NCI-H1092 treated with DMSO at 0.1 percent for 48 hours (cell line): ENCODE measurements at regions not wholly inside any gene's neighbourhood (a gene's known extent, or its start where the extent isn't known, plus 50 kb on each side); places are given as distances from the start of the nearest gene placed in this dataset.
"Not testable (repeated sequence)": the region's sequence is repeated elsewhere in the genome, so short reads cannot be mapped to it uniquely, and the experiment has no call there.

Experiments used
- DNase-seq: peaks from one replicate; lab custom pipeline; 2025; lab: John Stamatoyannopoulos, UW

DNA sequence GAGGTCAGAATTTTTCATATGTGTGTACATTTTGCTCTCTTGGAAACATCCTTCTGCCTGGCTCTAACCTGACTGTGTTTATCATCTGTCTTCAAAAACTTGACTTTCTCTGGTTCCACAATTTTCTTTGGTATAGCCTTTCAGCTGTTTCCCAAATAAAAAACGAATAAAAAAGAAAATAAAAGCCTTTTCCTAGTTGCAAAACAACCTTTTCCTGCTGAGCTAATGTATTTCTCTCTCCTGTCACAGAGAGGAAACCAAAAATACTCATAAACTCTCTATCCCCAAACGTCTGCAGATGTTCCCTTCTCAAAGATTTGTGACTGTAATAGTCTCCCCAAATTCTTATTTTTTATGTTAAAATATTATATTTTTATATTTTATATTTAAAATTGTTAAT, 505.3 kb upstream of the SLC39A10 start:
- DNase-seq = no peak

DNA sequence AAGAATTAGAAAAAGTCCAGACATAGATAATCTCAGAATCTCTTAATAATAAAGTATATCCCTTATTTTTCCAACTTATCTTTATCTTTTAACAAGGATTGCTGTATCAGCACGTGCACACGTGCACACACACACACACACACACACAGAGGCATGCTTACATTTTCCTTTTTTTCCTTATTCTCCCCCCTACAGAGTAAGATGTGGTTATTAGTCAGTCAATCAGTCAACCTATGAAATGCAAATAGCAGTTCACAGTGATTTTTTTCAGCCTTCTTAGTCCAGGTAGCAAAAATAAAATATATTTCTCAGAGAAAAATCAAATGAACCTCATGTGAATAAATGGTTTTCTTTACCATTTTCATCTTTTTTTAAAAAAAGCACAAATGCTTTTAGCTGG, 506.2 kb upstream of the SLC39A10 start:
- no peak for DNase-seq

DNA sequence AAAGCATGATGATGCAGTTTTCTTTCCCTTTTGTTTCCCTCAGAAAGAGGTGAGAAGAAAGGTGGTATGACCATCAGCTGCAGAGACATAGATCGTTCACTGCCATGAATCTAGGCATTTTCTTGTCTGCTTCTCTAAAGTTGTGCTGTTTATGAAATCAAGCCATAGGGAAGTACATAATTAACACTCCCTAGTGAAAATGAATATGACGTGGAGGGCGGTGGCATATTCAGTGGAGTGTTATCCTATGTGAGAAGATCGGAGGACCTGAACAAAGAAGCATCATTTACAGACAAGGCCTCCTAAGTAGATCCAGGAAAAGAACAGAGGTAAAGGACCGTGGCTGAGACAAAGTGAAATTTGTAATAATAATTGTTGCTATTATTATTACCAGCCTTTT, 509.0 kb upstream of the SLC39A10 start:
- DNase-seq = no peak

DNA sequence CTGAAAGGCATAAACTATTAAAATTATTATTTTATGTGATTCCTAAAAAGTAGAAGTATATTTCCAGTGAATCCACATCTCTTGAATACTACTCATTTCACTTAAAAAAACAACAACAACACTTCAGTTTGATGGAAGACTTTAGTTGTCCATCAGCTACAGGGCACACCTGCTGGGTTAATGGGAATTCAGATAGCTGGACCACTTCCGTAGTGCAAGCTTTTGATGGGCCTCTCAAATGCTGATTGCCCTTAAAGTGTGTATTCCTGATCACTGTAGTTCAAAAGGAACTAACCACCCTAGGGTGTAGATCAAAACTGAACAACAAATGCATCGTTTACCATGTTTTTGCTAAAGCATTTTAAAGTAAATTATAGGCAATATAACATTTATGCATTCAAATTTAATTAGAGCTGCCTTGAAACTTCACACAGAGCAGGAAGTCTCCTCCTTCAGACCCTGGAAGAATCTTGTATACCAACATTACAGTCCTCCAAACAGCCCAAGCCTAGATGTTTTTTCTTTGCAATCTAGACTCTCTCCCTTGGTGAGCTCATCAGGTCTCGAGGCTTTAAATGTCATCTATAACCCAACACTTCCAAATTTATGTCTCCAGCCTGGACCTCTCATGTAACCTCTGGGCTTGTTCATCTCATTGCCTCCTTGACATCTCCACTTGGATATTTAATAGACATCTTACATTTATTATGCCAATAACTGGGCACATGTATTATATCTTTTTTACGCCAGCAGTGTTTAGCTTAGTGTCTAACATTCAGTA, 510.1 kb upstream of the SLC39A10 start:
- no peak for DNase-seq

DNA sequence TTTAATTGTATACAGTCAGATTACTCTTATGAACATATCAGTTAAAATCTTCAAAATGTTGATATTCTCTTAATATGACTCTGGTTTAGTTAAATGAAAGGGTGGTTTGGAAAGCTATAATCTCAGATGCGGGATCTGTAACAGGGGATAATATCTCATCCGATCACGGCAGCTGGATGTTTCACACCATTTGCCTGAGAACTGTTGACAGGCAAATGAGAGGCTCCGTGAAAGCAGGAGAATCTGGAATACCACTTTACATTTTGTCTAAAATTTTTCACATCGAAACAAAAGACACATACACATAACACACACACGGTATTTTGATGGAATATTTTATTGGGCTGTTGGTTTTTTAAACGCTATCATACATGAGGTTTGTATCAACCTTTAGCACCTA, 518.6 kb upstream of the SLC39A10 start:
- DNase-seq = no peak

DNA sequence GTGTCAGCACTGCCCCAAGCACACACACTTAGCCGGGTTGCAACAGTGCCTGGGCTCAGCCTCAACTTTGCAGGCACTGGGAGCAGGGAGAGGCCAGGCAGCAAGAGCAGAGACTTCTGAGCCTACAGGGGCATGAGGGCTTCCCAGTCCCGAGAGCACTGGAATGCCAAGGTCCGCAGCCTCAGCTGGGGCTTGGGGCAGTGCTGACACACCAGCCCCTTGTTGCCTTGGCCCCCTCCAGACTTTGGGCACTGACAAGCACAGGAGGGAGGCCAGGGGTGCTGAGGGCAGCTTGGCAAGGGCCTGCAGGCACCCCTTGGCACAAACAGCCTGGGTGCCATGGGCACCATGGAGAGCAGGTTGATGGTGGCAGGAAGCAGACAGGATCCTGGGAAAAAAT, 531.1 kb upstream of the SLC39A10 start:
- not testable (repeated sequence) for DNase-seq

DNA sequence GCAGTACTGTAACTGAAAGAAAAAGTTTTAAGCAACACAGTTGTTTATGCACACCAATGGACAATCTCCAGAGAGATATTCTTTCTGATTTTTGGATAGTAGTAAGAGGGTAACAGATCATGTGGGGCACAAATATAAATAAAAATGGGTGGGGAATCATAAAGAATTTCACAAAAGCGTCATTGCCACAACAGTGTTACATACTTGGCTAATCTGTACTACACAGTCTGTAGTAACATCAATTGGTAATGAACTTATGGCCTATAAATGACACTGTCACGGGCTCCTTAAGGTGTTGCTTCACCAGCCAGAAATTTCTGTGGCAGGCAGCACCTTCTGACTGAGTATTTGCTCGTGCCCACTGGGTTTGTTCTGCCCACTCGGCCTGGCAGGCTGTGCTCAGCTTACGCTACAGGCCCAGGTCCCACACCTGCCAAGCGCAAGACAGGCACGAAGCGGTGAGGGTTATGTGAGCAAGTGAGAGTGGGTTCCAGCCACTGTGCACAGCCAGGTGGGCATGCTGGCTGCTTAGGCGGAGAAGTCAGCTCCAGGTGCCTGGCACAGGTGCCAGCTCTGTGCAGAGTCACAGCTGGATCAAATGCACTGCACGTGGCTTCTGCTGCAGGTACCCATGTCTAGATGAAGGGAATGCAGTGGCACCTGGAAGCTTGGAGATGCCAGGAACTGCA, 532.5 kb upstream of the SLC39A10 start:
- no peak for DNase-seq

DNA sequence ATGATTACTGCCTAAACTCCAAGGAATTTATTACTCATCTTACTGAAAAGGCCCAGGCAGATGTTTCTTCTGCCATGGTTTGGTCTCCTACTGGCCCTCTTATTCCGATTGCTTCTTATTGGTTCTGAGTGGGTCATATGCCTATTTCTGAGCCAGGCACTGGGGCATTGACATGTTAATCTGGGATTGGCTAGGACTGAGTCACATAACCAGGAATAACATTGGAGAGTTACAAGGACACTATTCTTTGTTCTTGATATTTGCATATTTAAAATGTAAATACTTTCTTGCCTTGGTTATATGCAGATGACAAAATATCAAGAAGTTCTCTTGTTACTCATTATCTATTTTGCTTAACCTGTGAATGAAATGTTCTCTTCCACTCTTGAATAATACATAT, 534.4 kb upstream of the SLC39A10 start:
- DNase-seq = no peak

DNA sequence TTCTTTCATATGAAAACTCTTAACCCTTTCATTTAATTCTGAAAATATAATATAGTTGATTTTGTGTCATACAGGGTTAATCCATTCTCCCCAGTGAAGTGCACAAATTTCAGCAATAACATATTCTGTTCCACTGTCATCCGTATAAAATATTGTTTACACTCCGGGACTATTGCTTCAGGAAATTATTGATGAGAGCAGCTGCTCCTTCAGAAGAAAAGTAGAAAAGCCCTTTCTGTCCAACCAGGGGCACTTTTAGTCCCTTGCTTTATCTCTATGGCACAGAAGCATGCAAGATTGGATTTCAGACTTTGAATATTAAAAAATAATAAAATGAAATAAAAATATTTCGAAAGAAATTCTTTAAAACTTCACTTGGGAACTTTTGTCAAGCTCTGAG, 535.7 kb upstream of the SLC39A10 start:
- no peak for DNase-seq

DNA sequence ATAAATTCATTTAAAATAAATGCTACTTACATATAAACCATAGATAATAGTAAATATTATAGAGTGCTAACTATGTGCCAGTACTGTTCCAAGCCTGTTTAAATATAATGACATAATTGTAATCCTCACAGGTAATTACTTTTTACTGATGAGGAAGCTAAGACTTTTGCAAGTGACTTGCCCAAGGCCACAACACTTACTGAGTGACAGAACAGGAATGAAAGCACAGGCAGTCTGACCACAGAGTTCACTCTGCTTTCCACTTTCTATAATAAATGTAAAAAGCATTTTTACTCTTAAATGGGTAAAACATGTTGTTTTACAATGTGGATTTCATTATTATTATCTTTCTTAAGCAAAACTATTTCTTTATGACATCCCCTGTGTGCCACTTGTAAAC, 537.8 kb upstream of the SLC39A10 start:
- no peak for DNase-seq

DNA sequence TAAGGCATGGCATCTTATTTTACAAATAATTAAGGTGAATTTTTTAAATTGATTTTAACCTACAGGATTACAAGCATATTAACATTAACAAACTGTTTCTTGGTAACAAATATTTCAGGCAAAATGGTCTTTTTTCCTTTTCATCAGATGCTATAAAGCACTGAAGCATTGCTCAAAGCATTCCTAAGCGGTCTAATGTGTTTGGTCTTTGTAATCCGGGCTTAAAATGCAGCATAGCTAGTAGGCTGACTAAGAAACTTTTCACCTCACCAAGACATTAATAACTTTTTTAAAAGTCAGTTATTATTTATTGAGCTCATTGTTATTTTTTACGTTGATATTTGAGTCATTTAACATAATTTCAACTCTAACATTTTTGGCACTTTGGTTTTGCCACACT, 538.8 kb upstream of the SLC39A10 start:
- no peak for DNase-seq

DNA sequence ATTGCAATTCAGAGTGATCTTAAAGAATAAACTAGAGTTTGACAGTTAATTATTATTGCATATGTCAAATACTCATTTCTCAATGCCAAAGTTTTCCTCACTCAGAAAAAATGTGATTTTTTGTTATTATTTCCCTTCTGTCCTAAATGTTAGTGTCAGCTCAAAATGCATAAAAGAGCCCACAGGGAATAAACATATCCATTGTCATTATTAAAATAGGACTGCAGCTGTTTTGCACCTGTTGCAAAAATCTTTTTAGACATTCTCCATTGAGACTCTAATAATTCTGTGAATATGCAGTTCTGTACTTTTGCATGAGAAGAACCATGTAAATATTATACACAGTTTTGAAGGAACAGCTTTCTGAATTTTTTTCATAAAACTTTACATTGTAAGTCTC, 540.0 kb upstream of the SLC39A10 start:
- DNase-seq = no peak

DNA sequence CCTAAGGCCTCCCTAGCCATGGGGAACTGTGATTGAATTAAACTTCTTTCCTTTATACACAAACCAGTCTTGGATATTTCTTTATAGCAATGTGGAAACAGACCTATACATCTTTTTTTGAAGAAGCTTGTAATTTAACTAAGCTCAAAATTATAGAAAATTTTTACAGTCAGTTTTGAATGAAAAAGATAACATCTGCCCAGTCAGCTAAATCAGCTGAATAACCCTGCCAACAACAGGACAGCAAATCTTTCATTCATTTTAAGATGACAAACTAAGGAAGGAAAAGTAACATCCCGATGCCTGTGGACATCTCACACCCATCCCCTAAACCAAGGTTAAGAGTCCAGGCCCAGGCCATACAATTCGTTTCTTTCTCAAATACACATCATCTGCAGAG, 541.3 kb upstream of the SLC39A10 start:
- no peak for DNase-seq

DNA sequence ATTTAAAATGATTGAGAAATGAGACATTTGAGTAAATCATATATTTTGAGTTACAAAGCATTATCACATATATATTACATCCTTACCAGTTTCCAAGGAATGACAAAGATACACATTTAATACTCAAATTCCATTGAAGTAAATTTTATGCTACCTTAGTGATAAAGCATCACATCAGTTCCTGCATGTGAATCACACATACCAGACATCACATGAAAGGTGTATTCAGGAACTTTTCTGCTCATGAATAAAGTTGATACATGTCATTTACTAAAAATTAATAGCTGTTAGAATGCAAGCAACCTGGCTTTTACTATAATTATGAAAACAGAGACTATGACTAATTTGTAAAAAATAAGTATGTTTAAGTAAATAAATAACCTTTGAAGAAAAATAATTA, 548.8 kb upstream of the SLC39A10 start:
- no peak for DNase-seq

DNA sequence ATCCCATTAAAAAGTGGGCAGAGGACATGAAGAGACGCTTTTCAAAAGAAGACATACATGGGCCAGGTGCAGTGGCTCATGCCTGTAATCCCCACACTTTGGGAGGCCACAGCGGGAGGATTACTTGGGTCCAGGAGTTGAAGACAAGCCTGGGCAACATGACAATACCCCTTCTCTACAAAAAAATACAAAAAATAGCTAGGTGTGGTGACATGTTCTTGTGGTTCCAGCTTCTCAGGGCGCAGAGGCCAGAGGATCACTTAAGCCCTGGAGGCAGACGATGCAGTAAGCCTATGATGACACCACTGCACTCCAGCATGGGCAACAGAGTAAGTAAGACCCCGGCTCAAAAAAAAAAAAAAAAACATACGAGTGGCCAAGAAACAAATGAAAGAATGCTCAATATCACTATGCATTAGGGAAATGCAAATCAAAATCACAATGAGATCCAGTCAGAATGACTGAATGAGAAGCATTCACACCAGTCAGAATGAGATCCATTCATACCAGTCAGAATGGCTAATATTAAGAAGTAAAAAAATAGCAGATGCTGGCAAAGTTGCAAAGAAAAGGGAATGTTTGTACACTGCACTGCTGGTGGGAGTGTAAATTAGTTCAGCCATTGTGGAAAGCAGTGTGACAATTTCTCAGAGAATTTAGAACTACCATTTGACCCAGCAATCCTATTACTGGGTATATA, 550.2 kb upstream of the SLC39A10 start:
- DNase-seq = no peak

DNA sequence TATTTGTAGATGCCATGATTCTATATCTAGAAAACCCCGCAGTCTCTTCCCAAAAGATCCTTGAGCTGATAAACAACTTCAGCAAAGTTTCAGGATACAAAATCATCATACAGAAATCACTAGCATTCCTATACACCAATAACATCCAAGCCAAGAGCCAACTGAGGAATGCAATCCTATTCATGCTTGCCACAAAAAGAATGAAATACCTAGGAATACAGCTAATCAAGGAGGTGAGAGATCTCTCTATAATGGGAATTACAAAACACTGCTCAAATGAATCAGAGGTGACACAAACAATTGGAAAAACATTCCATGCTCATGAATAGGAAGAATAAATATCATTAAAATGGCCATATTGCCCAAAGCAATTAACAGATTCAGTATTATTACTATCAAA, 551.4 kb upstream of the SLC39A10 start:
- no peak for DNase-seq

DNA sequence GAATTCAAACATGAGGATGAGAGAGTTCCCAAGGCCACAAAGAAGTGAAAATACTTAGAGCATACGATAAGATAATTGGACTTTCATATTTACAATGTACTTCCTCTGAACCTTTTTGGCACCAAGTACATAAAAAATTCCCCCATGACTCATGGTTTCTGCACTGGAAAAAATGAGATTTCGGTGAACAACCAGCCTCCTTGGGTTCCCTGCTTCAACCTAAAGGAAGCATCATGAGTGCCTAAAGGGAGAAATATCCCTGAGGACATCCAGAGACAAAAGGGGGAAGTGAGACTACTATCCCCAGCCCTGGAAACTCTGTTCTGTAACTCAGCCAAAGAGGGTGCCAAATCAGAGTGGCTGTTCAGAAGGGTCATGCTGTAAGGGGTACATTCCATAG, 562.7 kb upstream of the SLC39A10 start:
- no peak for DNase-seq

DNA sequence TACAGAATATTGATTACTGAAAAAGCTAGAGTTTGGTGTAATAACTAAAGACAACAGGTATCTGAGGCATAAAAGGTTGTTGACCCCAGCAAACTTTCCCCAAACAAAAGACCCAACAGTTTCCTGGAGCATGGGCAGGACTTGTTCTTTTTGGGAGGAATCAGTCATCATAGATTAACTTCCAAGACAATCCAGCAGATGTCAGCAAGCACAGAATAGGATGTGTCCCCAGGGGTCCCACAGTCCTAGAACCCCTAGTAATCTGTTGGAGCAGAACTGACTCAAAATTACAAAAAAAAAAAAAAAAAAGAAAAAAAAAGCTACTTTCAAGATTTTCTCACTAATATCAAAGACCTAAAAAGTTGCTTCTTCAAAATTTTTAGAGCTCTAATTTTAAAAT, 564.7 kb upstream of the SLC39A10 start:
- DNase-seq = no peak

DNA sequence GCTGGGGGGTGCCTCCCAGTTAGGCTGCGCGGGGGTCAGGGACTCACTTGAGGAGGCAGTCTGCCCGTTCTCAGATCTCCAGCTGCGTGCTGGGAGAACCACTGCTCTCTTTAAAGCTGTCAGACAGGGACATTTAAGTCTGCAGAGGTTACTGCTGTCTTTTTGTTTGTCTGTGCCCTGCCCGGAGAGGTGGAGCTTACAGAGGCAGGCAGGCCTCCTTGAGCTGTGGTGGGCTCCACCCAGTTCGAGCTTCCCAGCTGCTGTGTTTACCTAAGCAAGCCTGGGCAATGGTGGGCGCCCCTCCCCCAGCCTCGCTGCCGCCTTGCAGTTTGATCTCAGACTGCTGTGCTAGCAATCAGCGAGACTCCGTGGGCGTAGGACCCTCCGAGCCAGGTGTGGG, 584.2 kb upstream of the SLC39A10 start:
- not testable (repeated sequence) for DNase-seq

DNA sequence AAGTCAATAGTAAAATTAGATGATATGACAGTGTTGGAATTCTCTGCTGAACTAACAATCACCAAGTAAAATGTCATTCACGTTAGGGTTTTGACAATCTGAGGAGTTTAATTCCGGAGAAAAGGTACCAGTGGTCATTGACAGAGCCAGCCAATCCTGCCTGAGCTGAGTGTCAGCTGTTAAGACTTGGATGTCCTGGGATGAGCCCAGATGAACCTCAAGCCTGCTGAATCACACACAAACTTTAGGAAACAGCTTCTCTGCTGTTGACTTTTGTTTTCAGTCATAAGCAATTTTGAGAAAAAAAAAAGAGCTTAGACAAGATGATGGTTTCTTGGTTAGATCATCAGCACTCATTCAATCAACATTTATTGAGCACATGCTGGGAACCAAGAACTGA, 600.0 kb upstream of the SLC39A10 start:
- DNase-seq = no peak

DNA sequence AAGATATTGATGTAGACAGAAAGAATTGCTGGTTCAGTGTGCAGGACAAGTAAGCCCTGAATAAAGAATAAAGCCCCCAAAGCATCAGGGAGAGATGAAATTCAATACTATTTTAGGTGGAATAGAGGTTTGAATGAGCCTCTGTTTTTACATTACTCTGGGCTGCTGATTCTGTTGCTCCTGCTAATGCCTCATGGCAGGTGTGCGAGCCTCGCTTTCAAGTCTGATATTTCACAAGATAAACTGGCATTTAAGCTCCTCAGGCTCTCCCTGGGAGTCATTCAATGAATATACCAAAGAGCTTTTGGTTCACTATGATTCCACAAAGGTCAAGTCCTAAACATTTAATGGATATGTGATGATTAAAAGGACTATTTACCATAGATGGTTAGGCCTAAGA, 601.0 kb upstream of the SLC39A10 start:
- no peak for DNase-seq

DNA sequence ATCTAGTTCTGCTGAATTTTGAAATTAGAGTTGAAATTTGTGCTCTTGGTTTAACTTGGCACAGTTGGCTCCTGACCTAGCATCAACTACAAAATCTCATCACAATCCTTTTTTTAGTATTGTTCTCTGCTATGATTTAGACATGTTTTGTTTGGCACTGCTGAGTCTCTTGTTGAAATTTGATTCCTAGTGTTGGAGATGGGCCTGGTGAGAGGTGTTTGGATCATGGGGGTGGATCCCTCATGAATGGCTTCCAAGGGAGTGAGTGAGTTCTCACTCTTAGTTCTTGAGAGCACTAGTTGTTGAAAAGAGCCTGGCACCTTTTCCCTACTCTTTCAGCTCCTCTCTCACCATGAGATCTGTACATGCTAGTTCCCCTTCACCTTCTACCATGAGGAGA, 605.6 kb upstream of the SLC39A10 start:
- DNase-seq = no peak

DNA sequence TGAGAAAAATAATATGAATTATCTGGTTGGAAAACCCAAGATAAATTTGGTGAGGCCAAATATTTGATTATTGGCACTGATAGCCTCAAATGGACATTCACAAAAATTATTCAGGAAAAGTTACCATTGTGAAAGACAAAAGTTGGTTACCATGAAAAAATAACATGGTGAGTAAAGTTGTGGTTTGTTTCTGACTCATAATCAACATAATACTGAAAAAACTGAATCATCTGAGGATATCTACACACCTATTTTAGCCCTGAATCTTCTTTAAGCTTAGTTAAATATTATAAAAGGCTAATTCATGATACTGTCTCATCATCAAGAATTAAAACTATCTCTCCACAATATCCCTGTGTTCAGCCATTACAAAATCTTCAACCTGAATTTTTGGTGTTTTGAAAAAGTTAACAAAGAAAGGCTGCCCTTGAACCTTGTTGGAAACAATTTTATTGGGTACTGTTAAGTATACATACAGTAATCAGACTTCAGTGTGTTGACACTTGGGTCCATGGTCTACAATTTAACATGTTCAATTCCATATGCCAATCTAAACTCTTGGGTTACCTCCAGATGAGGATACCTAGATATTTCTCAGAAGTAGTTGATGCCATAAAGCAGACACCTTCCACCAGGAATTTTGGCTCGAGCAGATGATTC, 607.5 kb upstream of the SLC39A10 start:
- DNase-seq = no peak
